ENCODE measurements at regions not wholly inside any gene's neighbourhood (a gene's known extent, or its start where the extent isn't known, plus 50 kb on each side); places are given as distances from the start of the nearest gene placed in this dataset.

- TF ChIP-seq POLR2AphosphoS5 (IDR thresholded peaks at IDR 0.05; ENCODE audit: low read depth, low read length) (no peak), POLR2A (IDR thresholded peaks at IDR 0.05; ENCODE audit: low read depth, low read length) (no peak)
These were observed 173.6 kb upstream of the LYSMD4 start for GRCh38 chr15:99906793-99907192.

Measured in GM12892 (cell line).